Panc1 (cell line): ENCODE measurements at regions not wholly inside any gene's neighbourhood (a gene's known extent, or its start where the extent isn't known, plus 50 kb on each side); places are given as distances from the start of the nearest gene placed in this dataset.

ENCODE experiments used
- ATAC-seq: fragments of 200-7000 bp; cut with Tn5 transposase; 2 replicates; pipeline ENCODE4 v1.9.1; 2020; ENCODE audit warnings: mild to moderate bottlenecking, moderate library complexity
- BruUV-seq: library from RNA; stranded (reverse); fragments of 400-500 nt; replicated peaks from 2 replicates; lab custom pipeline; 2021; lab: Mats Ljungman, UMichigan
- CTCF ChIA-PET: fragments of 300-600 bp; sonication (Branson Sonifier 250); formaldehyde crosslinking; loops from one replicate; lab custom pipeline; 2022; ENCODE audit warnings: antibody characterized with exemption; lab: Charles Lee
- POLR2A ChIA-PET: fragments of 300-600 bp; sonication (Branson Sonifier 250); formaldehyde crosslinking; loops from one replicate; lab custom pipeline; 2022; ENCODE audit warnings: antibody characterized with exemption; lab: Charles Lee
- DNase-seq: peaks from one replicate; pipeline ENCODE4 v3.0.0-alpha.2; 2010; ENCODE audit warnings: low read depth, low spot score
- H3K27ac ChIP-seq: 2 replicates; pipeline ENCODE4 v1.5.1; 2011; ENCODE audit warnings: mild to moderate bottlenecking, low read length, inconsistent platforms
- H3K27me3 ChIP-seq: fragments of 200-500 bp; sonication (Bioruptor generic); 2 replicates; pipeline ENCODE4 v1.6.0; 2014; ENCODE audit warnings: low read length, inconsistent platforms; ENCODE audit not compliant: control insufficient read depth, insufficient read depth
- H3K36me3 ChIP-seq: fragments of 200-500 bp; sonication (Bioruptor generic); 2 replicates; pipeline ENCODE4 v1.5.1; 2014; ENCODE audit warnings: inconsistent platforms, mild to moderate bottlenecking, low read length, moderate library complexity; ENCODE audit not compliant: control insufficient read depth, insufficient read depth
- H3K4me1 ChIP-seq: 2 replicates; pipeline ENCODE4 v1.5.1; 2011; ENCODE audit warnings: inconsistent platforms, mild to moderate bottlenecking, low read length, moderate library complexity; ENCODE audit not compliant: control insufficient read depth, insufficient read depth
- H3K4me3 ChIP-seq, 2 experiments: 2 replicates each; pipeline ENCODE4 v1.5.1; 2011 to 2012; ENCODE audit warnings: low read depth in 2 of 2, low read length in 2 of 2, mild to moderate bottlenecking in 2 of 2, inconsistent platforms in 1 of 2, moderate library complexity in 1 of 2
- H3K9me3 ChIP-seq: fragments of 200-500 bp; sonication (Bioruptor generic); 2 replicates; pipeline ENCODE4 v1.5.1; 2014; ENCODE audit warnings: low read depth, mild to moderate bottlenecking, inconsistent platforms, low read length, moderate library complexity; ENCODE audit not compliant: control insufficient read depth, insufficient read depth
- POLR2AphosphoS5 ChIP-seq: IDR thresholded peaks from 2 replicates; pipeline ENCODE4 v1.6.1; 2012; ENCODE audit warnings: mild to moderate bottlenecking, low read depth, low read length, moderate library complexity
- SIN3A ChIP-seq: IDR thresholded peaks from 2 replicates; pipeline ENCODE4 v1.6.1; 2012; ENCODE audit warnings: low read depth, mild to moderate bottlenecking, low read length, moderate library complexity, borderline replicate concordance; ENCODE audit not compliant: insufficient read depth
- TCF7L2 ChIP-seq: IDR thresholded peaks from 2 replicates; pipeline ENCODE4 v1.6.1; 2011; ENCODE audit warnings: mild to moderate bottlenecking, low read depth, low read length, inconsistent platforms
- in situ Hi-C: cut with HindIII; loops from 2 replicates; pipeline ENCODE4 v1.10.0; 2016; ENCODE audit warnings: low sequenced_read_pairs, low pct_unique_long_range_greater_than_20kb
- intact Hi-C: fragments of 100-400 bp; cut with micrococcal nuclease; formaldehyde crosslinking; loops from one replicate; pipeline ENCODE4 v1.10.0; 2022; ENCODE audit not compliant: unreplicated experiment
- TF ChIP-seq, protein P1 (sequence below): fragments of 450-650 bp; IDR thresholded peaks from 2 replicates; pipeline ENCODE4 v1.5.1; 2017; ENCODE audit warnings: mild to moderate bottlenecking
- TF ChIP-seq, protein P2 (sequence below), 2 experiments: IDR thresholded peaks; 2 replicates each; pipeline ENCODE4 v1.6.1; 2011 to 2012; ENCODE audit warnings: low read depth in 2 of 2, control low read depth in 1 of 2, low read length in 1 of 2, mild to moderate bottlenecking in 1 of 2, moderate library complexity in 1 of 2; ENCODE audit not compliant: insufficient read depth in 1 of 2

DNA sequence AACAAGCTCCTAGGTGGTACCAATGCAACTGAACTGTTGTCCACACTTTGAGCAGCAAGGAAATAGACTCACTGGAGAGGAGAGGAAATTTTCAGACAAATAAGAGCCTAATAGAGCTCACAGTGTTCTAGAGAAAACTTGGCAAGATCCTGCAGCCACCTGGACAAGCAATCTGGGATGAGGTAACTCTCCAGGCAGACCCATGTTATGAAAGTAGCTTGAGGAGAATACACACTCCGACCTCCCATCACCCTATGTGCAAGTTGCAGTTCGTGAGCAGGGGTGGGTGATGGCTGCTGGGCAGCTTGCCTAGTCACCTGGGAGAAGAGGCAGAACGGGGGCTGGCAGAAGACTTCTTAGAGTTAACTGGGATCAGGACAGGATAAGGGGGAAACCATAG is 102.2 kb downstream of the KLF4 start:
- Histone ChIP-seq H3K36me3 (no peaks in the 10 kb centered on the region), H3K4me1 (no peaks in the 10 kb centered on the region), H3K9me3 (no peaks in the 10 kb centered on the region), H3K27me3 (no peaks in the 10 kb centered on the region), H3K27ac (no peak overlapping the region), H3K4me3 (no peak overlapping the region)
- CTCF ChIA-PET: no interaction called here
- DNase-seq (no peak), ATAC-seq (no peak)
- POLR2A ChIA-PET: no interaction called here
- in situ Hi-C loops: no loop called here
- intact Hi-C loops: no loop called here
- TF ChIP-seq SIN3A: no peak
- TF ChIP-seq, protein P1, sequence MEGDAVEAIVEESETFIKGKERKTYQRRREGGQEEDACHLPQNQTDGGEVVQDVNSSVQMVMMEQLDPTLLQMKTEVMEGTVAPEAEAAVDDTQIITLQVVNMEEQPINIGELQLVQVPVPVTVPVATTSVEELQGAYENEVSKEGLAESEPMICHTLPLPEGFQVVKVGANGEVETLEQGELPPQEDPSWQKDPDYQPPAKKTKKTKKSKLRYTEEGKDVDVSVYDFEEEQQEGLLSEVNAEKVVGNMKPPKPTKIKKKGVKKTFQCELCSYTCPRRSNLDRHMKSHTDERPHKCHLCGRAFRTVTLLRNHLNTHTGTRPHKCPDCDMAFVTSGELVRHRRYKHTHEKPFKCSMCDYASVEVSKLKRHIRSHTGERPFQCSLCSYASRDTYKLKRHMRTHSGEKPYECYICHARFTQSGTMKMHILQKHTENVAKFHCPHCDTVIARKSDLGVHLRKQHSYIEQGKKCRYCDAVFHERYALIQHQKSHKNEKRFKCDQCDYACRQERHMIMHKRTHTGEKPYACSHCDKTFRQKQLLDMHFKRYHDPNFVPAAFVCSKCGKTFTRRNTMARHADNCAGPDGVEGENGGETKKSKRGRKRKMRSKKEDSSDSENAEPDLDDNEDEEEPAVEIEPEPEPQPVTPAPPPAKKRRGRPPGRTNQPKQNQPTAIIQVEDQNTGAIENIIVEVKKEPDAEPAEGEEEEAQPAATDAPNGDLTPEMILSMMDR: no peak
- TF ChIP-seq TCF7L2: no peak
- TF ChIP-seq, protein P2, sequence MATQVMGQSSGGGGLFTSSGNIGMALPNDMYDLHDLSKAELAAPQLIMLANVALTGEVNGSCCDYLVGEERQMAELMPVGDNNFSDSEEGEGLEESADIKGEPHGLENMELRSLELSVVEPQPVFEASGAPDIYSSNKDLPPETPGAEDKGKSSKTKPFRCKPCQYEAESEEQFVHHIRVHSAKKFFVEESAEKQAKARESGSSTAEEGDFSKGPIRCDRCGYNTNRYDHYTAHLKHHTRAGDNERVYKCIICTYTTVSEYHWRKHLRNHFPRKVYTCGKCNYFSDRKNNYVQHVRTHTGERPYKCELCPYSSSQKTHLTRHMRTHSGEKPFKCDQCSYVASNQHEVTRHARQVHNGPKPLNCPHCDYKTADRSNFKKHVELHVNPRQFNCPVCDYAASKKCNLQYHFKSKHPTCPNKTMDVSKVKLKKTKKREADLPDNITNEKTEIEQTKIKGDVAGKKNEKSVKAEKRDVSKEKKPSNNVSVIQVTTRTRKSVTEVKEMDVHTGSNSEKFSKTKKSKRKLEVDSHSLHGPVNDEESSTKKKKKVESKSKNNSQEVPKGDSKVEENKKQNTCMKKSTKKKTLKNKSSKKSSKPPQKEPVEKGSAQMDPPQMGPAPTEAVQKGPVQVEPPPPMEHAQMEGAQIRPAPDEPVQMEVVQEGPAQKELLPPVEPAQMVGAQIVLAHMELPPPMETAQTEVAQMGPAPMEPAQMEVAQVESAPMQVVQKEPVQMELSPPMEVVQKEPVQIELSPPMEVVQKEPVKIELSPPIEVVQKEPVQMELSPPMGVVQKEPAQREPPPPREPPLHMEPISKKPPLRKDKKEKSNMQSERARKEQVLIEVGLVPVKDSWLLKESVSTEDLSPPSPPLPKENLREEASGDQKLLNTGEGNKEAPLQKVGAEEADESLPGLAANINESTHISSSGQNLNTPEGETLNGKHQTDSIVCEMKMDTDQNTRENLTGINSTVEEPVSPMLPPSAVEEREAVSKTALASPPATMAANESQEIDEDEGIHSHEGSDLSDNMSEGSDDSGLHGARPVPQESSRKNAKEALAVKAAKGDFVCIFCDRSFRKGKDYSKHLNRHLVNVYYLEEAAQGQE (IDR thresholded peaks at IDR 0.05; ENCODE audit: insufficient read depth in 1 of 2, low read depth in 2 of 2, low read length in 1 of 2): no peak
- TF ChIP-seq POLR2AphosphoS5: no peak
- BruUV-seq: no TSS peak

DNA sequence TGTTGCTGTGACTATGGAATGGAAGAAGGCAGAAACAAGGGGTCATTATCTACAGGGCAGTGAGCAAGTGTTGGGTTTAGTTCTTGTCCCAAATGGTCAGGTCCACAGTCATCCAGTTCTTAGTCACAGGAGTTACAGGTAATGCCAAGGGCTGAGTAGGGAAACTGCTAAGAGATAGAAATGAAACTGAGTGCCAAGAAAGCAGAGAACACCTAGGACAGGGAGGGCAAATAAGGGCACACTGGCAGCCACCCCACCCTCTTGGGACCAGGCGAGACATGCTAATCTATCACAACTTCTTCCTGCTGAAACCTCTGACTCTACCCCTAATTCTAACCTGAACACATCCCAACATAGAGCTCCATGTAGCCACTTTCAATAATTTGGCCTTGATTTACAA is 103.2 kb downstream of the KLF4 start:
- TF ChIP-seq SIN3A (no peak), TCF7L2 (no peak), POLR2AphosphoS5 (no peak)
- TF ChIP-seq, protein P1: no peak
- TF ChIP-seq, protein P2 (IDR thresholded peaks at IDR 0.05; ENCODE audit: insufficient read depth in 1 of 2, low read depth in 2 of 2, low read length in 1 of 2): no peak
- in situ Hi-C loops (no loop called here), intact Hi-C loops (no loop called here)
- no peaks in the 10 kb centered on the region for H3K36me3 ChIP-seq
- ChIA-PET POLR2A (no interaction called here), CTCF (no interaction called here)
- BruUV-seq: no TSS peak
- DNase-seq: no peak
- ATAC-seq: no peak
- no peak overlapping the region for H3K4me3 ChIP-seq
- H3K4me1 ChIP-seq: no peaks in the 10 kb centered on the region
- no peaks in the 10 kb centered on the region for H3K27me3 ChIP-seq
- H3K27ac ChIP-seq: no peak overlapping the region
- H3K9me3 ChIP-seq: no peaks in the 10 kb centered on the region
